ENCODE measurements at regions not wholly inside any gene's neighbourhood (a gene's known extent, or its start where the extent isn't known, plus 50 kb on each side); places are given as distances from the start of the nearest gene placed in this dataset.

DNA sequence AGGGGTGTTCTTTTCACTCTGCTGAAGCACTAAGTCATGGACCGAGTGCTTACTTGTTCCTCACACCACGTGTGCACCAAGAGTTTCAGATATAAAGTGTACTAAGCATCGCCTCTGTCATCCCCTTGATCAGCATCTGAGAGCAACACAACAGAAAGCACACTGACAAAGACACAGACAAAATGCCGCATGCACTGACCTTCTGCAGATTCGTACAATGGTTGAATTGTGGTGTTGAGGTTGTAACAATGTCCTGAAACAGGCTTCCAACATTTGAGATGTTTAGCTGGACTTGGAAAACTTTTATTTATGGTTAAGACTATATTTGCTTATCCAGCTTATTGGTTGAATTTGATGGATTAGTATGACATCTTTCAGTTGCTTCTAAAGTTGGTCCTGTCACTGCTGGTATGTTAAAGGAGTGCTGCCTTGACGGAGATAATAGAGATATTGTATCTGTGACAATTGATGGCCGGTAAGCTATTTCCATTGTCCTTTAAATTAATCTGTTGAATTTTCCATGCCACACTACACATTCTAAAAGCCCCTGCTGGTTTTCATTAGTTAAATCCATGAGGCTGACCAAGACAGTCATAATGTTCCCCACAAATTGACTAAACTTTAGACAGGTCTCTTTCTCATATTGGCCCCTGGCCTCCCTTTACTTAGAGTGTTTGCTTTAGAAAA lies 99.9 kb downstream of the CBLN2 start:
- no peak overlapping the region for H3K4me3 ChIP-seq (ENCODE audit: low read depth, low read length)
- no peak for TF ChIP-seq CTCF (IDR thresholded peaks at IDR 0.05; ENCODE audit: control insufficient read depth, extremely low read depth, insufficient read depth)
- no peak for DNase-seq (ENCODE audit: low read depth)

DNA sequence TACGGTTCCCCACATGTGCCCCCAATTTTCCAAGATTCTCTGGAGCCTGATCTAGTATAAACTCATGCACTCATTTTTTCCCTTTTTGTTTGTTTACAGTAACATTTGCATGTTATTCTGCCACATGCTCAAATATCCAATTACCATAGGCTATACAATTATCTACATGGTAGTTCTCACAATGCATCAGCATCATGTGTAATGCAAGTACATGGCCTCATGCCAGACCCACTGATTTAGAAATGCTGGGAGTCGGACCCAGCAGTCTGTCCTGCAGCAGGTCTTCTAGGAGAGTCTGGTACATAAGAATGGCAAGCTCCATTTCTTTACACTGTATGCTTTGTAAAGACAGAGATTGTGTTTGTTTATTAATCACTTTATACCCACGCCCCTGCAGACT lies 107.7 kb downstream of the CBLN2 start:
- no peak for DNase-seq (ENCODE audit: low read depth)
- H3K4me3 ChIP-seq (ENCODE audit: low read depth, low read length) = no peak overlapping the region
- TF ChIP-seq CTCF (IDR thresholded peaks at IDR 0.05; ENCODE audit: control insufficient read depth, extremely low read depth, insufficient read depth) = no peak

DNA sequence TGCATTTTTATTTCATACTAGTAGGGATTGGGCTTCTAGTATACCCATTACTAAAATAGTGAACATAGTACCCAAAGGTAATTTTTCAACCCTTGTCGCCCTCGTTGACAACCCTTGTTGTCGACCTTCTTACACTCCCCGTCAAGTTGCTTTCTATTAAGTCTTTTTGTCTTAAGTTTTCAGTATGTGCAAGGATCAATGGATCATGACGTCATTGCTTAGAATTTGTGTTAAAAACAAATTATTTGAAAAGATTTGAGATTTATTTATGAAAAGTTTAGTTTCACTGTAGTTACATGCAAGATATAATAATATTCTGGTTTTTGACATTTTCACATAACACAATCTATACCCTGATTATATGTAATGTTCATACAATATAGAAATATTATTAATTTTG lies 110.4 kb downstream of the CBLN2 start:
- no peak for TF ChIP-seq CTCF (IDR thresholded peaks at IDR 0.05; ENCODE audit: control insufficient read depth, extremely low read depth, insufficient read depth)
- DNase-seq (ENCODE audit: low read depth) = no peak
- no peak overlapping the region for H3K4me3 ChIP-seq (ENCODE audit: low read depth, low read length)

- no peak overlapping the region for H3K4me3 ChIP-seq (ENCODE audit: low read depth, low read length)
- no peak for TF ChIP-seq CTCF (IDR thresholded peaks at IDR 0.05; ENCODE audit: control insufficient read depth, extremely low read depth, insufficient read depth)
- DNase-seq (ENCODE audit: low read depth) = no peak
These were observed 116.4 kb downstream of the CBLN2 start for GRCh38 chr18:72427721-72428120.

DNA sequence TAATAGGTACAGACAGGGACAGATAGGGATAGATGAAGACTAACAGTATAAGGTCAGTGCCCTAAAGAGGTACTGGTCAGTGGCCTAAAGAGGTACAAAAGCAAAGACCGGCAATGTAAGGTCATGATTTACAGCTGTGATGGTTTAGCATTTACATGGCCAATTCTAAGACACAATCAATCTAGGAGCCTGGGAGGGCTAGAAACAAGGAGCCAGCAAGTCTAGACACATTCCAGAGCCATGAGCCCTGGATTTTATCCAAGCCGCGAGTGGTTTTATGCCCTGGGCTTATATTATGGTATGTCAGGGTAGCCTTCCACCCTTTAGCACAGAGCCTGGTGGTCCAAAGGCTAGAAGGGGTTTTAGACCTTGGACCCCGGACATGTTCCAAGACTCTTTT lies 124.2 kb downstream of the CBLN2 start:
- H3K4me3 ChIP-seq (ENCODE audit: low read depth, low read length) = no peak overlapping the region
- DNase-seq (ENCODE audit: low read depth) = no peak
- TF ChIP-seq CTCF (IDR thresholded peaks at IDR 0.05; ENCODE audit: control insufficient read depth, extremely low read depth, insufficient read depth) = no peak

- no peak overlapping the region for H3K4me3 ChIP-seq (ENCODE audit: low read depth, low read length)
- DNase-seq (ENCODE audit: low read depth) = no peak
- no peak for TF ChIP-seq CTCF (IDR thresholded peaks at IDR 0.05; ENCODE audit: control insufficient read depth, extremely low read depth, insufficient read depth)
These were observed 131.2 kb downstream of the CBLN2 start for GRCh38 chr18:72412927-72413326.

- H3K4me3 ChIP-seq (ENCODE audit: low read depth, low read length) = no peak overlapping the region
- no peak for DNase-seq (ENCODE audit: low read depth)
- no peak for TF ChIP-seq CTCF (IDR thresholded peaks at IDR 0.05; ENCODE audit: control insufficient read depth, extremely low read depth, insufficient read depth)
These were observed 132.9 kb downstream of the CBLN2 start for GRCh38 chr18:72411261-72411660.
